HEK293T (cell line): ENCODE measurements at regions not wholly inside any gene's neighbourhood (a gene's known extent, or its start where the extent isn't known, plus 50 kb on each side); places are given as distances from the start of the nearest gene placed in this dataset.

Source experiments
- BHLHE40 ChIP-seq: fragments of 450-650 bp; IDR thresholded peaks from 2 replicates; pipeline ENCODE4 v1.6.1; 2016; ENCODE audit warnings: mild to moderate bottlenecking, moderate library complexity, borderline replicate concordance
- ELF4 ChIP-seq: fragments of 450-650 bp; IDR thresholded peaks from 2 replicates; pipeline ENCODE4 v1.6.1; 2017; ENCODE audit warnings: antibody characterized with exemption
- FOXA1 ChIP-seq: fragments of 450-650 bp; IDR thresholded peaks from 2 replicates; pipeline ENCODE4 v1.6.1; 2016; ENCODE audit warnings: mild to moderate bottlenecking
- FOXM1 ChIP-seq: fragments of 450-650 bp; IDR thresholded peaks from 2 replicates; pipeline ENCODE4 v1.6.1; 2017; ENCODE audit warnings: mild to moderate bottlenecking, borderline replicate concordance
- HDGF ChIP-seq: fragments of 450-650 bp; IDR thresholded peaks from 2 replicates; pipeline ENCODE4 v1.6.1; 2017; ENCODE audit warnings: antibody characterized with exemption, borderline replicate concordance
- PKNOX1 ChIP-seq: fragments of 450-650 bp; IDR thresholded peaks from 2 replicates; pipeline ENCODE4 v1.6.1; 2016
- SP1 ChIP-seq: fragments of 450-650 bp; IDR thresholded peaks from 2 replicates; pipeline ENCODE4 v1.6.1; 2017
- SUZ12 ChIP-seq: fragments of 450-650 bp; IDR thresholded peaks from 2 replicates; pipeline ENCODE4 v1.6.1; 2016; ENCODE audit warnings: mild to moderate bottlenecking
- TARDBP ChIP-seq: fragments of 450-650 bp; IDR thresholded peaks from 2 replicates; pipeline ENCODE4 v1.6.1; 2016

GRCh38 chr16:52212841-52213240 lies 334.1 kb downstream of the TOX3 start:
- TF ChIP-seq ELF4 (no peak), SUZ12 (no peak), BHLHE40 (no peak), HDGF (no peak), FOXA1 (no peak), TARDBP (no peak), SP1 (no peak), FOXM1 (no peak), PKNOX1 (no peak)
